Astrocyte of the spinal cord (primary cell): ENCODE measurements at regions not wholly inside any gene's neighbourhood (a gene's known extent, or its start where the extent isn't known, plus 50 kb on each side); places are given as distances from the start of the nearest gene placed in this dataset.

Experiments used
- DNase-seq: peaks from one replicate; pipeline ENCODE4 v3.0.0; 2011; ENCODE audit warnings: low read depth, low spot score
- H3K4me3 ChIP-seq: 2 replicates; pipeline ENCODE4 v1.5.1; 2011; ENCODE audit warnings: low read depth, mild to moderate bottlenecking, low read length, moderate library complexity
- CTCF ChIP-seq: IDR thresholded peaks from 2 replicates; pipeline ENCODE4 v1.5.1; 2012; ENCODE audit warnings: low read depth, mild to moderate bottlenecking, low read length, inconsistent platforms
- in situ Hi-C: cut with HindIII; loops from 2 replicates; pipeline ENCODE4 v1.10.0; 2017; ENCODE audit warnings: low sequenced_read_pairs

- no peak for TF ChIP-seq CTCF
- no peak for DNase-seq
- in situ Hi-C loops: no loop called here
- H3K4me3 ChIP-seq: no peak overlapping the region
Measured at GRCh38 chr3:84224262-84224661, 734.5 kb upstream of the CADM2 start.

- in situ Hi-C loops: no loop called here
- H3K4me3 ChIP-seq: no peak overlapping the region
- no peak for TF ChIP-seq CTCF
- DNase-seq: no peak
Measured at GRCh38 chr3:84236261-84236660, 722.5 kb upstream of the CADM2 start.

- no peak for DNase-seq
- in situ Hi-C loops: no loop called here
- no peak overlapping the region for H3K4me3 ChIP-seq
- no peak for TF ChIP-seq CTCF
Measured at GRCh38 chr3:84245789-84246188, 713.0 kb upstream of the CADM2 start.

GRCh38 chr3:84260596-84260995 is 698.2 kb upstream of the CADM2 start:
- no peak for TF ChIP-seq CTCF
- no peak overlapping the region for H3K4me3 ChIP-seq
- in situ Hi-C loops: no loop called here
- DNase-seq: no peak

- in situ Hi-C loops: no loop called here
- DNase-seq: no peak
- no peak overlapping the region for H3K4me3 ChIP-seq
- no peak for TF ChIP-seq CTCF
Measured at GRCh38 chr3:84265768-84266167, 693.0 kb upstream of the CADM2 start.

GRCh38 chr3:84275532-84275931 is 683.3 kb upstream of the CADM2 start:
- H3K4me3 ChIP-seq: no peak overlapping the region
- TF ChIP-seq CTCF: no peak
- DNase-seq: no peak
- in situ Hi-C loops: no loop called here

GRCh38 chr3:84277562-84278224 is 681.1 kb upstream of the CADM2 start:
- no peak overlapping the region for H3K4me3 ChIP-seq
- in situ Hi-C loops: no loop called here
- TF ChIP-seq CTCF: no peak

More at GRCh38 chr3:84277562-84278224, 681.1 kb upstream of the CADM2 start:
- no peak for DNase-seq
